H9 (cell line): ENCODE measurements at regions not wholly inside any gene's neighbourhood (a gene's known extent, or its start where the extent isn't known, plus 50 kb on each side); places are given as distances from the start of the nearest gene placed in this dataset.

Experiments
- DNase-seq: peaks from one replicate; pipeline ENCODE4 v3.0.0-alpha.2; 2017
- H2AFZ ChIP-seq: one replicate; pipeline ENCODE4 v1.6.1; 2013; ENCODE audit warnings: mild to moderate bottlenecking, low read length, control low read depth, moderate library complexity
- H2AK5ac ChIP-seq: 2 replicates; pipeline ENCODE4 v1.6.1; 2013; ENCODE audit warnings: low read length, control low read depth, mixed read lengths; ENCODE audit not compliant: insufficient read length
- H2BK120ac ChIP-seq: one replicate; pipeline ENCODE4 v1.6.1; 2013; ENCODE audit warnings: low read depth, mild to moderate bottlenecking, low read length, control low read depth, inconsistent platforms; ENCODE audit not compliant: poor library complexity, severe bottlenecking
- H2BK12ac ChIP-seq: 2 replicates; pipeline ENCODE4 v1.6.1; 2013; ENCODE audit warnings: low read length, control low read depth, mixed read lengths, low read depth; ENCODE audit not compliant: insufficient read length
- H2BK15ac ChIP-seq: 2 replicates; pipeline ENCODE4 v1.6.1; 2013; ENCODE audit warnings: low read depth, low read length, control low read depth
- H2BK20ac ChIP-seq: one replicate; pipeline ENCODE4 v1.6.1; 2013; ENCODE audit warnings: low read depth, mild to moderate bottlenecking, low read length, control low read depth, inconsistent platforms; ENCODE audit not compliant: poor library complexity, severe bottlenecking
- H2BK5ac ChIP-seq: 2 replicates; pipeline ENCODE4 v1.6.1; 2013; ENCODE audit warnings: low read length, control low read depth, mixed read lengths; ENCODE audit not compliant: insufficient read length
- H3K14ac ChIP-seq: 2 replicates; pipeline ENCODE4 v1.6.1; 2013; ENCODE audit warnings: low read length, control low read depth; ENCODE audit not compliant: insufficient read depth
- H3K18ac ChIP-seq: 2 replicates; pipeline ENCODE4 v1.6.1; 2013; ENCODE audit warnings: low read depth, mild to moderate bottlenecking, mixed read lengths, low read length, control low read depth; ENCODE audit not compliant: insufficient read length
- H3K23ac ChIP-seq: 2 replicates; pipeline ENCODE4 v1.6.1; 2013; ENCODE audit warnings: low read length, control low read depth, mixed read lengths, low read depth; ENCODE audit not compliant: insufficient read length
- H3K23me2 ChIP-seq: 2 replicates; pipeline ENCODE4 v1.6.1; 2013; ENCODE audit warnings: low read depth, mild to moderate bottlenecking, mixed read lengths, low read length, control low read depth; ENCODE audit not compliant: insufficient read length, poor library complexity, severe bottlenecking
- H3K27ac ChIP-seq: 2 replicates; pipeline ENCODE4 v1.5.1; 2013; ENCODE audit warnings: low read length, control low read depth, mixed read lengths, low read depth; ENCODE audit not compliant: insufficient read length
- H3K27me3 ChIP-seq: 2 replicates; pipeline ENCODE4 v1.6.1; 2013; ENCODE audit warnings: low read length, control low read depth, inconsistent platforms; ENCODE audit not compliant: insufficient read depth
- H3K4ac ChIP-seq: 2 replicates; pipeline ENCODE4 v1.6.1; 2013; ENCODE audit warnings: low read depth, mild to moderate bottlenecking, control low read depth, inconsistent platforms, low read length, moderate library complexity
- H3K4me1 ChIP-seq: 2 replicates; pipeline ENCODE4 v1.6.1; 2013; ENCODE audit warnings: low read length, control low read depth, inconsistent platforms; ENCODE audit not compliant: insufficient read depth
- H3K4me2 ChIP-seq: 2 replicates; pipeline ENCODE4 v1.6.1; 2013; ENCODE audit warnings: low read length, control low read depth, mixed read lengths; ENCODE audit not compliant: insufficient read length, insufficient read depth
- H3K56ac ChIP-seq: 2 replicates; pipeline ENCODE4 v1.6.1; 2013; ENCODE audit warnings: low read depth, mild to moderate bottlenecking, mixed read lengths, low read length, control low read depth; ENCODE audit not compliant: insufficient read length
- H3K79me1 ChIP-seq: 2 replicates; pipeline ENCODE4 v1.6.1; 2013; ENCODE audit warnings: low read depth, mild to moderate bottlenecking, moderate library complexity, low read length, control low read depth, inconsistent platforms; ENCODE audit not compliant: insufficient read depth, poor library complexity, severe bottlenecking
- H3K79me2 ChIP-seq: 2 replicates; pipeline ENCODE4 v1.6.1; 2013; ENCODE audit warnings: low read length, control low read depth, inconsistent platforms; ENCODE audit not compliant: insufficient read depth
- H3K9ac ChIP-seq: 2 replicates; pipeline ENCODE4 v1.6.1; 2013; ENCODE audit warnings: low read length, control low read depth, mixed read lengths; ENCODE audit not compliant: insufficient read length; ENCODE audit errors: extremely low read depth
- H3K9me3 ChIP-seq: one replicate; pipeline ENCODE4 v1.6.1; 2013; ENCODE audit warnings: low read depth, low read length, inconsistent platforms; ENCODE audit not compliant: control insufficient read depth
- H3T11ph ChIP-seq: one replicate; pipeline ENCODE4 v1.6.1; 2013; ENCODE audit warnings: mild to moderate bottlenecking, low read length, control low read depth, inconsistent platforms
- H4K20me1 ChIP-seq: one replicate; pipeline ENCODE4 v1.6.1; 2013; ENCODE audit not compliant: control insufficient read depth, insufficient read length, insufficient read depth
- H4K5ac ChIP-seq: 2 replicates; pipeline ENCODE4 v1.6.1; 2013; ENCODE audit warnings: low read depth, mild to moderate bottlenecking, mixed read lengths, low read length, control low read depth; ENCODE audit not compliant: insufficient read length
- H4K8ac ChIP-seq: replicated peaks from 2 replicates; pipeline ENCODE4 v1.6.1; 2013; ENCODE audit warnings: low read length, control low read depth, mixed read lengths, low read depth; ENCODE audit not compliant: insufficient read length
- H4K91ac ChIP-seq: 2 replicates; pipeline ENCODE4 v1.6.1; 2013; ENCODE audit warnings: low read depth, mild to moderate bottlenecking, moderate library complexity, mixed read lengths, low read length, control low read depth; ENCODE audit not compliant: insufficient read length
- H3K27ac Mint-ChIP-seq, 3 experiments: 2 replicates in 2 of 3; 3 replicates in 1 of 3; pipeline ENCODE4 v1.8.0; 2020 to 2021; ENCODE audit warnings: mixed read lengths in 3 of 3, mild to moderate bottlenecking in 1 of 3, moderate library complexity in 1 of 3
- H3K27me3 Mint-ChIP-seq: 2 replicates; pipeline ENCODE4 v1.8.0; 2021; ENCODE audit warnings: low read depth, mild to moderate bottlenecking, moderate library complexity, mixed read lengths
- H3K36me3 Mint-ChIP-seq, 3 experiments: 2 replicates in 2 of 3; 3 replicates in 1 of 3; pipeline ENCODE4 v1.8.0; 2020 to 2021; ENCODE audit warnings: low read depth in 3 of 3, mixed read lengths in 3 of 3; ENCODE audit not compliant: insufficient read depth in 1 of 3
- H3K4me1 Mint-ChIP-seq, 2 experiments: 2 replicates each; pipeline ENCODE4 v1.8.0; 2020; ENCODE audit warnings: mixed read lengths in 2 of 2
- H3K4me3 Mint-ChIP-seq, 2 experiments: 2 replicates in 1 of 2; 3 replicates in 1 of 2; pipeline ENCODE4 v1.8.0; 2020 to 2021; ENCODE audit warnings: mild to moderate bottlenecking in 2 of 2, mixed read lengths in 2 of 2, moderate library complexity in 1 of 2
- H3K9me3 Mint-ChIP-seq, 2 experiments: 2 replicates in 1 of 2; 3 replicates in 1 of 2; pipeline ENCODE4 v1.8.0; 2020; ENCODE audit warnings: mild to moderate bottlenecking in 2 of 2, mixed read lengths in 2 of 2, moderate library complexity in 1 of 2
- CTCF ChIP-seq: fragments of 200-600 bp; sonication (generic); conservative IDR thresholded peaks from 3 replicates; pipeline ENCODE4 v1.8.0; 2021; ENCODE audit warnings: antibody characterized with exemption, mild to moderate bottlenecking
- WGBS: extraction: QIAGEN DNeasy Blood & Tissue Kit; methylation state at CpG from one replicate; pipeline ENCODE4 v1.1.7; 2013; ENCODE audit warnings: missing lambda C conversion rate, low lambda C conversion rate, mixed read lengths; ENCODE audit not compliant: insufficient read length; ENCODE audit errors: extremely low coverage; 5-methylcytosine and 5-hydroxymethylcytosine counted together

DNA sequence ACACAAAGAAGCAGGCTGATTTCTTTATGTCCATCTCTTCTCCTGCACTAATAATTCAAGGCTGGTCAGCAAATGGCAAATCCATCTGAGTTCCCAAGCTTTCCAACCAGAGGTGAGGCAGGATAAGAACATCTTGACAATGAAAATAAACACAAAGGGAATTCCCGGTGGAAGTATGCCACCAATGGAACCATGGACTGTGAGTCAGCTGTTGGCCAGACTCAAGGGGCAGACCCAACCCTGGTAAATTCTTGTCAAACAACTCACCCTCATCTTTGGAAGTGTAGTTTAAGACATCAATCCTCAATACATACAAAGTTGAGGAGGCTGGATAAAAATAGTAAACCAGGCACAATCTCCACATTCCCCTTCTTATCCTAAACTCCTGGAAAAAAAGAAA, 74.3 kb upstream of the CES5A start:
- Histone ChIP-seq H3K27me3 (no peaks in the 10 kb centered on the region; the same call in 1 of the 2 replicates), H2BK120ac (no peak overlapping the region), H3T11ph (no peak overlapping the region), H2AK5ac (no peak overlapping the region), H2AFZ (no peak overlapping the region), H3K4me2 (no peak overlapping the region), H4K20me1 (no peaks in the 10 kb centered on the region), H4K91ac (no peak overlapping the region), H3K18ac (no peak overlapping the region), H3K23me2 (no peaks in the 10 kb centered on the region), H4K5ac (no peak overlapping the region), H3K4me1 (peaks cover 3% of the 10 kb centered on the region; the same call in 1 of the 2 replicates), H3K23ac (no peak overlapping the region), H2BK12ac (no peak overlapping the region), H3K27ac (no peak overlapping the region), H2BK20ac (no peak overlapping the region), H3K79me2 (no peaks in the 10 kb centered on the region), H3K56ac (no peak overlapping the region), H3K79me1 (no peaks in the 10 kb centered on the region), H3K14ac (no peak overlapping the region), H3K9me3 (no peaks in the 10 kb centered on the region), H4K8ac (no peak overlapping the region), H3K9ac (no peak overlapping the region), H3K4ac (no peak overlapping the region), H2BK5ac (no peak overlapping the region), H2BK15ac (no peak overlapping the region)
- H3K4me3 Mint-ChIP-seq = no peak overlapping the region
- peaks cover 2 to 8% of the 10 kb centered on the region in 2 experiments; a peak in 3 of 4 replicates for H3K4me1 Mint-ChIP-seq
- H3K36me3 Mint-ChIP-seq = peaks cover 0 to 5% (median 2%) of the 10 kb centered on the region in 3 experiments; a peak in 3 of 7 replicates
- H3K9me3 Mint-ChIP-seq = peaks cover 8 to 13% of the 10 kb centered on the region in 2 experiments; a peak in 4 of 5 replicates
- no peak overlapping the region for H3K27ac Mint-ChIP-seq
- TF ChIP-seq CTCF = no peak
- WGBS = no CpG with 5 or more reads among the region's 1 CpG
- no peak for DNase-seq
- H3K27me3 Mint-ChIP-seq = peaks cover 2% of the 10 kb centered on the region
